Adipocyte (in vitro differentiated cells): ENCODE measurements at regions not wholly inside any gene's neighbourhood (a gene's known extent, or its start where the extent isn't known, plus 50 kb on each side); places are given as distances from the start of the nearest gene placed in this dataset.
A peak's percentile ranks its signal among the peaks of the same experiment; 100 is the strongest.
"Not testable (repeated sequence)": the region's sequence is repeated elsewhere in the genome, so short reads cannot be mapped to it uniquely, and the experiment has no call there.

Experiments used
- DNase-seq: peaks from one replicate; pipeline ENCODE4 v3.0.0-alpha.2; 2015; ENCODE audit warnings: low read depth
- H3K27me3 ChIP-seq: replicated peaks from 2 replicates; pipeline ENCODE4 v1.7.0; 2013; ENCODE audit warnings: mild to moderate bottlenecking, low read length, moderate library complexity; ENCODE audit not compliant: control insufficient read depth, insufficient read depth
- H3K36me3 ChIP-seq: 2 replicates; pipeline ENCODE4 v1.7.0; 2013; ENCODE audit warnings: low read length, mild to moderate bottlenecking, moderate library complexity; ENCODE audit not compliant: control insufficient read depth, insufficient read depth, severe bottlenecking
- H3K4me1 ChIP-seq: 2 replicates; pipeline ENCODE4 v1.7.0; 2013; ENCODE audit warnings: mild to moderate bottlenecking, low read length, moderate library complexity; ENCODE audit not compliant: control insufficient read depth, insufficient read depth
- H3K4me3 ChIP-seq: 2 replicates; pipeline ENCODE4 v1.7.0; 2013; ENCODE audit warnings: mild to moderate bottlenecking, low read length, moderate library complexity
- H3K9ac ChIP-seq: 2 replicates; pipeline ENCODE4 v1.7.0; 2013; ENCODE audit warnings: mild to moderate bottlenecking, low read length, moderate library complexity
- H3K9me3 ChIP-seq: 2 replicates; pipeline ENCODE4 v1.7.0; 2013; ENCODE audit warnings: mild to moderate bottlenecking, low read length, moderate library complexity; ENCODE audit not compliant: control insufficient read depth

GRCh38 chr1:65077369-65077768 lies 70.6 kb upstream of the AK4 start:
- Histone ChIP-seq H3K4me1 (peaks cover 7% of the 10 kb centered on the region), H3K4me3 (no peak overlapping the region), H3K36me3 (no peaks in the 10 kb centered on the region), H3K9me3 (no peaks in the 10 kb centered on the region), H3K27me3 (no peaks in the 10 kb centered on the region), H3K9ac (no peak overlapping the region)
- no peak for DNase-seq

DNA sequence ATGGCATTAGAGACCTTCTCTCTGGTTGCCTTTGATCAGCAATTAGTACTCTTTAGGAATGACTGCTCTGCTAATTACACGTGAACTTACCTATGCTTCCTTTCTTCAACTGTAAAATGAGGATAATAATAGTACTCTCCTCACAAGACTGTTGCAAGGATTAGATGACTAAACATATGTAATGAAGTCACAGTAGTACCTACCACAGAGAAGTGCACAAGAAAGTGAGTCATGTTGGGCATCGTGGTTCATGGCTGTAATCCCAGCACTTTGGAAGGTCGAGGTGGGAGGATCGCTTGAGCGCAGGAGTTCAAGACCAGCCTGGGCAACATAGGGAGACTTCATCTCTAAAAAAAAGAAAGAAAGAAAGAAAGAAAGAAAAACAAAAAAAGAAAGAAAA lies 68.1 kb upstream of the AK4 start:
- H3K9ac ChIP-seq = no peak overlapping the region
- H3K4me1 ChIP-seq = peaks cover 13% of the 10 kb centered on the region
- H3K9me3 ChIP-seq = no peaks in the 10 kb centered on the region
- H3K36me3 ChIP-seq = no peaks in the 10 kb centered on the region
- no peak for DNase-seq
- no peak overlapping the region for H3K4me3 ChIP-seq
- H3K27me3 ChIP-seq = no peaks in the 10 kb centered on the region

DNA sequence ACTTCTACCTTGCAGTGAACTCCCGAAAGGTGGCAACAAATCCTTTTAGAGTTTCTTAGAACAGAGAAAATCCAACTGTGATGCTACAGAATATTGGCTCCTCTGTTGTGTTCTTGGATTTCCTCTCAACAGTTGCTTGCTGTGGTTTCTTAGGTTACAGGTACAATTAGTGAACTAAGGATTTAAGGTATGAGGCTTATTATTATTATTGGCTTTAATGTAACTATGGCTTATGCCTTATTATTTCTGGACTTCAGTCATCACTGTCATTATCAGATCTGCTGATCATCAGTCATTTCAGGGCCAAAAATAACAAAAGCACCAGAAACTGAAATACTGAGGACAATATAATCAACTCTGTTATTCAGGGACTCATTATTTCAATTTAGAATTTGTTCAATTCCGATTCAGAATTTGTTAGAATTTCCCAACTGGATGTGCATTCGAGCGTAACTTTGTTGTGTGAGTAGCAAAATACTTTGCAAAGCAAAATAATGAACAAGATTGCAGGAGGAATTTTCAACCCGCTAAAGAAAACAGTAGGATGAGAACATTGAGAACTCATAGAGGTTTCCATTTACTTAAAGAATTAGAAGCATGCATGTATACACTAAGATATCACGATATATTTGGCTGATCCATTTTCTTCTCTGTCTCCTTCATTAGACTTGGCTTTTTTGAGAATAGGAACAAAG lies 65.5 kb upstream of the AK4 start:
- Histone ChIP-seq H3K36me3 (no peaks in the 10 kb centered on the region), H3K4me1 (peaks cover 13% of the 10 kb centered on the region), H3K9ac (no peak overlapping the region), H3K4me3 (no peak overlapping the region), H3K27me3 (no peaks in the 10 kb centered on the region), H3K9me3 (peaks cover 2% of the 10 kb centered on the region)
- DNase-seq = peak; percentile 68

DNA sequence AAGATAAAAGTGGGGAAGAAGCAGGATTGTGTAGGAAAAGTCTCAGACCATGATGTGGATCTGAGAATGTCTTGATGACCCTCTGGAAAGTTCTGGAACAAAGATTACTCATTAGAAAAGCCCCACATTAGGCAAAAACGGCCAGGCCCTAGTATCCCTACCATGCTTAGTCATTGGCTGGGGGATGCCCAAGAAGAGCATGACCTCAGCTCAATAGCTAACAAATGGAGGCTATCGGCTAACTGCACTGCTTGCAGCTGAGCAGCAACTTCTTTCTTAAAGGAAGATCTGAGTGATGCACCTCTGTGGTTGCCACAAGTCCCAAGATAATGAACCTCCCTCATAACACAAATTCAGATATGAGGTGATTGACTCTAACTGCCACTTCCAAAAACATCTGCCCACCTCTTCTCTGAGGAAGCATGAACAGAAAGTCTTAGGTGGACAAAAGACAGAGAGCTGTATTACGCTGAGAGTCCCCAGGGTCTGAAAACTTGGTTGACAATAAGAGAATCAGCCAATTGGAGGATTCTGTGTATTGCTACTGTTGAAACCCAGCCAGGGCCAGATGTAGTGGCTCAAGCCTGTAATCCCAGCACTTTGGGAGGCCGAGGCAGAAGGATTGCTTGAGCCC lies 64.6 kb upstream of the AK4 start:
- H3K36me3 ChIP-seq = no peaks in the 10 kb centered on the region
- peaks cover 2% of the 10 kb centered on the region for H3K9me3 ChIP-seq
- peak; percentile 43 for DNase-seq
- H3K4me1 ChIP-seq = peaks cover 13% of the 10 kb centered on the region
- no peak overlapping the region for H3K9ac ChIP-seq
- H3K27me3 ChIP-seq = no peaks in the 10 kb centered on the region
- no peak overlapping the region for H3K4me3 ChIP-seq

GRCh38 chr1:65084066-65084465 lies 63.9 kb upstream of the AK4 start:
- Histone ChIP-seq H3K36me3 (no peaks in the 10 kb centered on the region), H3K9ac (no peak overlapping the region), H3K4me1 (peaks cover 13% of the 10 kb centered on the region), H3K4me3 (no peak overlapping the region), H3K9me3 (peaks cover 2% of the 10 kb centered on the region), H3K27me3 (no peaks in the 10 kb centered on the region)
- no peak for DNase-seq

GRCh38 chr1:65087519-65087918 lies 60.5 kb upstream of the AK4 start:
- not testable (repeated sequence) for H3K9ac ChIP-seq, H3K36me3 ChIP-seq, H3K4me3 ChIP-seq, DNase-seq, H3K27me3 ChIP-seq, H3K9me3 ChIP-seq, H3K4me1 ChIP-seq

GRCh38 chr1:65090406-65090805 lies 57.6 kb upstream of the AK4 start:
- no peak for DNase-seq
- no peaks in the 10 kb centered on the region for H3K4me1 ChIP-seq

DNA sequence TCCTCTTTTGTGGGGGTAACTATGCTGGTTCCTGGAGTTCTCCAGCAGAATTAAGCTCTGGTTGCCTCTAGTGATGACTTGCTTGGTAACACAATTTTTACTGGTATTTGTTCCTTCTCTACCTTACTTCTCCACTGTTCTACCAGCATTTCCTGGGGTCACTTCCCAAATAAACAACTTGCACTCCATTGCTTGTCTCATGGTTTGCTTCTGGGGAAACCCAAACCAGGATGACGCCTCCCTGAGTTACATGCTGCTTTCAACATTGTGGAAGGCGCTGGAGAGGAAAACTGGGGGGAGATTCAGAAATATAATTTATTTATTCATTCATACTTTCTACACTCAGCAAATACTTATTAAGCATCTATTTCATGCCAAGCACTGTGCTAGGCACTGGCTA lies 55.3 kb upstream of the AK4 start:
- Histone ChIP-seq H3K4me1 (peaks cover 7% of the 10 kb centered on the region), H3K36me3 (no peaks in the 10 kb centered on the region), H3K9me3 (peaks cover 3% of the 10 kb centered on the region), H3K9ac (no peak overlapping the region), H3K27me3 (no peaks in the 10 kb centered on the region), H3K4me3 (no peak overlapping the region)
- no peak for DNase-seq

More at GRCh38 chr1:65090406-65090805, 57.6 kb upstream of the AK4 start:
- Histone ChIP-seq H3K4me3 (no peak overlapping the region), H3K36me3 (no peaks in the 10 kb centered on the region), H3K27me3 (no peaks in the 10 kb centered on the region), H3K9ac (no peak overlapping the region), H3K9me3 (peaks cover 6% of the 10 kb centered on the region)

GRCh38 chr1:65097076-65097475 lies 50.9 kb upstream of the AK4 start:
- peaks cover 21% of the 10 kb centered on the region for H3K9me3 ChIP-seq
- H3K27me3 ChIP-seq = no peaks in the 10 kb centered on the region
- DNase-seq = no peak
- H3K9ac ChIP-seq = no peak overlapping the region
- no peaks in the 10 kb centered on the region for H3K36me3 ChIP-seq
- no peak overlapping the region for H3K4me3 ChIP-seq
- peaks cover 7% of the 10 kb centered on the region for H3K4me1 ChIP-seq
